Liver (tissue), 7 donors: ENCODE measurements at regions not wholly inside any gene's neighbourhood (a gene's known extent, or its start where the extent isn't known, plus 50 kb on each side); places are given as distances from the start of the nearest gene placed in this dataset.

Experiments
- DNase-seq: peaks from one replicate; pipeline ENCODE4 v3.0.0-alpha.2; 2017; ENCODE audit warnings: low spot score
- H3K27ac ChIP-seq, 2 donors: one replicate each; pipeline ENCODE4 v1.7.0; 2013; ENCODE audit warnings: inconsistent platforms in 2 of 2, low read length in 2 of 2, control low read depth in 1 of 2, low read depth in 1 of 2, mild to moderate bottlenecking in 1 of 2
- H3K27me3 ChIP-seq, 4 donors: one replicate each; pipeline versions ENCODE4 v1.6.1 to v1.7.0; 2013; ENCODE audit warnings: low read length in 3 of 4, inconsistent platforms in 1 of 4, mild to moderate bottlenecking in 1 of 4, moderate library complexity in 1 of 4; ENCODE audit not compliant: control insufficient read depth in 4 of 4, insufficient read depth in 4 of 4
- H3K36me3 ChIP-seq, 4 donors: one replicate each; pipeline versions ENCODE4 v1.6.1 to v1.7.0; 2013; ENCODE audit warnings: low read length in 3 of 4, mild to moderate bottlenecking in 3 of 4, low read depth in 1 of 4, moderate library complexity in 1 of 4; ENCODE audit not compliant: control insufficient read depth in 4 of 4, insufficient read depth in 3 of 4
- H3K4me1 ChIP-seq, 4 donors: one replicate each; pipeline versions ENCODE4 v1.6.1 to v1.7.0; 2013; ENCODE audit warnings: low read length in 3 of 4, mild to moderate bottlenecking in 3 of 4, moderate library complexity in 1 of 4; ENCODE audit not compliant: control insufficient read depth in 4 of 4, insufficient read depth in 4 of 4
- H3K4me3 ChIP-seq, 3 donors: one replicate each; pipeline versions ENCODE4 v1.6.1 to v1.7.0; 2013; ENCODE audit warnings: low read length in 3 of 3, control low read depth in 1 of 3, low read depth in 1 of 3, mild to moderate bottlenecking in 1 of 3
- H3K9ac ChIP-seq, 2 donors: one replicate each; pipeline ENCODE4 v1.7.0; 2013; ENCODE audit warnings: low read length in 2 of 2, mild to moderate bottlenecking in 2 of 2, moderate library complexity in 2 of 2, control low read depth in 1 of 2, low read depth in 1 of 2
- H3K9me3 ChIP-seq, 4 donors: one replicate each; pipeline versions ENCODE4 v1.6.1 to v1.7.0; 2013; ENCODE audit warnings: low read length in 3 of 4; ENCODE audit not compliant: control insufficient read depth in 4 of 4
- ATF3 ChIP-seq: IDR thresholded peaks from 2 replicates; pipeline ENCODE4 v1.6.1; 2016; ENCODE audit warnings: antibody characterized with exemption
- FOXA1 ChIP-seq: IDR thresholded peaks from 2 replicates; pipeline ENCODE4 v1.6.1; 2016; ENCODE audit warnings: antibody characterized with exemption
- FOXA2 ChIP-seq: IDR thresholded peaks from 2 replicates; pipeline ENCODE4 v1.6.1; 2016; ENCODE audit warnings: antibody characterized with exemption
- GABPA ChIP-seq, 2 donors: IDR thresholded peaks in 1 of 2; conservative IDR thresholded peaks in 1 of 2; 2 replicates each; pipeline ENCODE4 v1.6.1; 2016; ENCODE audit warnings: antibody characterized with exemption in 2 of 2, mild to moderate bottlenecking in 1 of 2, moderate library complexity in 1 of 2
- HNF4A ChIP-seq, 2 donors: conservative IDR thresholded peaks; 2 replicates each; pipeline ENCODE4 v1.6.1; 2016; ENCODE audit warnings: antibody characterized with exemption in 2 of 2, mild to moderate bottlenecking in 2 of 2
- JUND ChIP-seq, 2 donors: IDR thresholded peaks; 2 replicates each; pipeline ENCODE4 v1.6.1; 2016; ENCODE audit warnings: antibody characterized with exemption in 2 of 2
- NR2F2 ChIP-seq: IDR thresholded peaks from 2 replicates; pipeline ENCODE4 v1.6.1; 2016; ENCODE audit warnings: antibody characterized with exemption
- RAD21 ChIP-seq, 2 donors: IDR thresholded peaks; 2 replicates each; pipeline ENCODE4 v1.6.1; 2016; ENCODE audit warnings: antibody characterized with exemption in 2 of 2, mild to moderate bottlenecking in 2 of 2
- REST ChIP-seq: IDR thresholded peaks from 2 replicates; pipeline ENCODE4 v1.6.1; 2016; ENCODE audit warnings: antibody characterized with exemption, mild to moderate bottlenecking
- RXRA ChIP-seq, 2 donors: IDR thresholded peaks; 2 replicates each; pipeline ENCODE4 v1.6.1; 2017 to 2018; ENCODE audit warnings: antibody characterized with exemption in 2 of 2, mild to moderate bottlenecking in 1 of 2
- SP1 ChIP-seq: IDR thresholded peaks from 2 replicates; pipeline ENCODE4 v1.6.1; 2018; ENCODE audit warnings: antibody characterized with exemption, mild to moderate bottlenecking
- TAF1 ChIP-seq: conservative IDR thresholded peaks from 2 replicates; pipeline ENCODE4 v1.6.1; 2016; ENCODE audit warnings: antibody characterized with exemption, mild to moderate bottlenecking
- YY1 ChIP-seq: IDR thresholded peaks from 2 replicates; pipeline ENCODE4 v1.6.1; 2016; ENCODE audit warnings: antibody characterized with exemption, mild to moderate bottlenecking
- ZBTB33 ChIP-seq: IDR thresholded peaks from 2 replicates; pipeline ENCODE4 v1.6.1; 2016; ENCODE audit warnings: antibody characterized with exemption
- WGBS: extraction: QIAGEN DNeasy Blood & Tissue Kit; methylation state at CpG from one replicate; pipeline ENCODE4 v1.1.7; 2013; 5-methylcytosine and 5-hydroxymethylcytosine counted together
- donor health status: healthy.
- donor health status: healthy.
- donor health status: healthy.
- donor health status: healthy.

GRCh38 chr11:69880041-69880825 is 61.0 kb upstream of the FGF3 start:
- no peaks in the 10 kb centered on the region for H3K4me1 ChIP-seq
- DNase-seq = no peak
- H3K9me3 ChIP-seq = peaks cover 0 to 3% (median 0%) of the 10 kb centered on the region in 4 donors

GRCh38 chr11:69880826-69881445 is 61.7 kb upstream of the FGF3 start:
- peaks cover 0 to 3% (median 0%) of the 10 kb centered on the region in 4 donors for H3K9me3 ChIP-seq
- H3K27me3 ChIP-seq = no peaks in the 10 kb centered on the region
- no peak overlapping the region for H3K4me3 ChIP-seq
- no peak overlapping the region for H3K9ac ChIP-seq
- H3K36me3 ChIP-seq = no peaks in the 10 kb centered on the region
- WGBS = 92% methylated on average over 10 of the region's 10 CpGs
- no peak overlapping the region for H3K27ac ChIP-seq
- H3K4me1 ChIP-seq = no peaks in the 10 kb centered on the region
- no peak for DNase-seq
- no peak for TF ChIP-seq RXRA (IDR thresholded peaks at IDR 0.05)
- no peak for TF ChIP-seq JUND (IDR thresholded peaks at IDR 0.05)
- TF ChIP-seq YY1 = no peak
- TF ChIP-seq FOXA1 = no peak
- no peak for TF ChIP-seq TAF1
- no peak for TF ChIP-seq SP1
- no peak for TF ChIP-seq HNF4A (conservative IDR thresholded peaks at IDR 0.05)
- no peak for TF ChIP-seq GABPA (IDR thresholded peaks at IDR 0.05 in 1 of 2, conservative IDR thresholded peaks at IDR 0.05 in 1 of 2)
- no peak for TF ChIP-seq FOXA2
- no peak for TF ChIP-seq REST
- no peak for TF ChIP-seq RAD21 (IDR thresholded peaks at IDR 0.05)
- no peak for TF ChIP-seq NR2F2

More at GRCh38 chr11:69880041-69880825, 61.0 kb upstream of the FGF3 start:
- 84% methylated on average over 18 of the region's 18 CpGs for WGBS
- no peak overlapping the region for H3K27ac ChIP-seq
- H3K4me3 ChIP-seq = no peak overlapping the region
- H3K27me3 ChIP-seq = no peaks in the 10 kb centered on the region
- TF ChIP-seq HNF4A (conservative IDR thresholded peaks at IDR 0.05) (no peak), FOXA2 (no peak), ATF3 (no peak), ZBTB33 (no peak)
- no peak overlapping the region for H3K9ac ChIP-seq
- H3K36me3 ChIP-seq = no peaks in the 10 kb centered on the region
